HG02840 (cell line): ENCODE measurements at regions not wholly inside any gene's neighbourhood (a gene's known extent, or its start where the extent isn't known, plus 50 kb on each side); places are given as distances from the start of the nearest gene placed in this dataset.

Experiments used
- ATAC-seq: cut with Tn5 transposase; IDR thresholded peaks from one replicate; pipeline ENCODE4 v1.9.1; 2021; ENCODE audit warnings: mild to moderate bottlenecking, moderate library complexity, moderate number of reproducible peaks; ENCODE audit not compliant: unreplicated experiment, low FRiP score

DNA sequence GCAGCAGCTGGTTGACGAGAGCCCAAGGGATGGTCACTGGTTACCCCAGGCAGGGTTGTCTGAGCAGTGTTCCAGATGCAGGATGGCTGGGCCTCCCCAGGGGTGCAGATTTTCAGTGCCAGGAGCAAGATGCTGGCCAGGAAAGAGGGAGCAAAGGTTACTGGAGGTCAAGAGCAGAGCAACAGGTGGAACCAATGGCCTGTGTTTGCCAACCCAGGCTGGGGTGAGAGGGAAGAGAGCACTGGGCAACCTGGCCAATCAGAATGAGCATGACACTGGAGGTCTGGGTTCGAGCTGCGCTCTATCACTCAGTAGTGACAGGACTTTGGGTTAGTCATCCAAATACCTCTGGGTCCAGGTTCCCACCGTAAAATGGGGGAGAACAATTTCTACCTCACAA lies 90.6 kb upstream of the TLE3 start:
- ATAC-seq, result no peak

DNA sequence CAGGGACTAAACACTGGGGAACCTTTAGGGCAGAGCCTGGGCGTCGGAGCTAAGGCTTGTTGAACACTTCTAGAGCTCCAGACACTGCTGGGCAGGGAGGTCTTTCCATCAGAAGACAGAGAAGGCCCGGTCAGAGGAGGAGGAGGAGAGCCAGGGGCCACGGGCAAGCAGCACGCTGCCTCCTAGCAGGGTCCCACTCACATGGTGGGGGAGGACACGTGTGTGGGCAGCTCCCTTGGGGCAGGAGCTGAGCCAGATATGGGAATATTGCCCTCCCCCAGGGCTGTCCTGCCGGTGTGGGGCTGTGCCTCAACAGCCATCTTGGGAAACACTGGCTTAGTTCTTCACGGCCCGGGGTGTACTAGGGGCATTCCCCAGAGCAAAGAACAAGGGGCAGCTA lies 89.6 kb upstream of the TLE3 start:
- no peak for ATAC-seq

DNA sequence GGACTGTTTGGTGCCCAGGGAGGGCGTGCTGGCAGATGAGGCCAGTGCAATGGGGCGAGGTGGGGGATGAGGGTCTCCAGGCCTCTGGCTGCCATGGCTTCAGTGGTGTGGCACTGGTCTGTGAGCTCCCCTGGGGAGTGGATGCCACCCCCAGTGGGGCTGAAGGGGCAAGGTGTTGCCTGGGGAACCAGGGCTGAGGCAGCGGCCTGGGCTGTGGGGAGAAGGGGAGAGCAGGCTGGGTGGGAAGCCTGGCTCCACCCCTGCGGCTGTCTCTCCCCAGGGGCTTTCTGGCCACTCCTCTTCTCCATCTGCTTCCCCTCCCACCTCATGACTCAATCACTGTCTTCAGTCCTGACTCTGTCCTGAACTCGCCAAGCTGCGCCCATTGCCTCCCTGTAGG lies 88.4 kb upstream of the TLE3 start:
- no peak for ATAC-seq

DNA sequence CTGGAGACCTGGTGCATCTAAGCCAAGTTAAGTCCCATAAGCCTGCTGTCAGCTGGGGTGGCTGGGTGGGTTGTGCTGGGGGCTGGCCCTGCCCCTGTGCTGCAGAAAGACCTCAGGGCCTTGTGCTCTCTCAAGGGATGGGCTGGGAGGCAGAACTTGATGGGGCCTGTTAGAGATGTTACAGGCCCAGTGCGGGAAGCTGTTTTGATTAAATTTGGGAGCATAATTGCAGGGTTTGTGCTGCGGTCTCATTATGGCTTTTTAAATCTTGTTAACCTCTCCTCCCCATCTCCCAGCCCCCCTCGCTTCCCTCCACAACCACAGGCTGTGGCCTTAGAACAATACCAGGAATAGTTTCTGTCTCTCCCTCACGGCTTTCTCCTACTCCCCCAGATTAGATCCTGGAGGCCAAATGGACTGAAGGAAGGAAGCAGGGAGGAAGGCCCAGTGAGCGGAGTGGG lies 87.6 kb upstream of the TLE3 start:
- no peak for ATAC-seq

DNA sequence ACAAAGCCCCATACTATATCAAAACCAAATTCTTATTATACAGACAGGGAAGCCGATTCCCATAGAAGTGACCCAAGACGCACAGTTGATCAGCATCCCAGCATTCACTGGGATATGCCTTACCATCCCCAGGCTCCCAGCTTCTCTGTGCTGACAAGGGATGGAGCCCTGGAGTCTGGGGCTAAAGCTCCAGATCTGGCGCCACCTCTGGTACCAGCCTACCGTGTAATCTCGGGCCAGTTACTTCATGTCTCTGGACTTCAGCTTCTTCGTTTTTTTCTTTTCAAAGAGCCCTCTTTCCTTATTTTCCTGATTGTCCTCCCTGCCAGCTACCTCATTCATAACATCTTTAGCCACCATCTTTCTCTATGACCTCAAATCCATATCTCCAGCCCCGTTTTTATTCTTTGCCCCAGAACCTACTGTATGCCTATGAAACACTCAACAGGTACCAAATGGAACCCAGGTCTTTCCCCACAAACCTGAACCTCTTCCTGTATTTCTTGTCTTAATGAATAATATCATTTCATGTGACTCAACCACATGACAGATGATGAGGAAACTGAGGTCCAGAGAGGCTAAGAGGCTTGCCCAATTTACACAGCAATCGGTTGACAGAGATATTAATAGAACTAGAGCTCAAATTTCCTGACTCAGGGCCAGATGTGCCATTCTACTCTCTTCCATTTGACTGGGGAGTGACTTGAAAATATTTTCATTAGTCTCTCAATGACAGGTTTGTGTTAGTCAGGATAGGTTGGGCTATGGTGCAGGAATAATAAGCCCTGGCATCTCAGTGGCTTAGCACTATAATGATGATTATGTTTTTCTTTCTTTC lies 85.4 kb upstream of the TLE3 start:
- ATAC-seq, result no peak

- no peak for ATAC-seq
These were observed 84.0 kb upstream of the TLE3 start for GRCh38 chr15:70181626-70182255.

- no peak for ATAC-seq
These were observed 82.6 kb upstream of the TLE3 start for GRCh38 chr15:70180186-70180875.

DNA sequence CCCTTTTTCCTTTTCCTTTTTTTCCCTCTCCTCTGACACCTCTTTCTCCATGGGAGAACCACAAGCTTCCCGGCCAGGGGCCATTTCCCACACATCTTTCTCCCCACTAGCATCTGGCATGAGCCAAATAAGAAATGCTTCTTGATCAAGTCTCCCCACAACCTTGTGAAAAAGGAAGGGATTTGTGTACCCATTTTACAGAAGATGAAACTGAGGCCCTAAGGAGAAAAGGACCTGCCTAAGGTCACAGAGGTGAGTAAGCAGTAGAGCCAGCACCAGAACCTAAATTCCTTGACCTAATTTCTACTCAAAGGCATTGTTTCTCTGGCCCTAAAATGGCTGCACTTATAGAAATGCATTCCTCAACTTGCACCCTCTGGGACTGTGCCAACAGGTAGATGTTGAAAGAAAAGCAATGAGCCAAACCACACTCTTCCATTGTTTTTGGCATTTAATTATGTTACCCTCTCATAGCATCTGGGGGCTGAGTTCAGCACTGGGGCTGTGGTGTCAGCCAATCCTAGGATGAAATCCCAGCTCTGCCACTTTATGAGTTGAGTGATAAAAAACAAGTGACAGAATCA lies 81.7 kb upstream of the TLE3 start:
- ATAC-seq, result no peak

GRCh38 chr15:70178335-70179084 lies 80.8 kb upstream of the TLE3 start:
- no peak for ATAC-seq

DNA sequence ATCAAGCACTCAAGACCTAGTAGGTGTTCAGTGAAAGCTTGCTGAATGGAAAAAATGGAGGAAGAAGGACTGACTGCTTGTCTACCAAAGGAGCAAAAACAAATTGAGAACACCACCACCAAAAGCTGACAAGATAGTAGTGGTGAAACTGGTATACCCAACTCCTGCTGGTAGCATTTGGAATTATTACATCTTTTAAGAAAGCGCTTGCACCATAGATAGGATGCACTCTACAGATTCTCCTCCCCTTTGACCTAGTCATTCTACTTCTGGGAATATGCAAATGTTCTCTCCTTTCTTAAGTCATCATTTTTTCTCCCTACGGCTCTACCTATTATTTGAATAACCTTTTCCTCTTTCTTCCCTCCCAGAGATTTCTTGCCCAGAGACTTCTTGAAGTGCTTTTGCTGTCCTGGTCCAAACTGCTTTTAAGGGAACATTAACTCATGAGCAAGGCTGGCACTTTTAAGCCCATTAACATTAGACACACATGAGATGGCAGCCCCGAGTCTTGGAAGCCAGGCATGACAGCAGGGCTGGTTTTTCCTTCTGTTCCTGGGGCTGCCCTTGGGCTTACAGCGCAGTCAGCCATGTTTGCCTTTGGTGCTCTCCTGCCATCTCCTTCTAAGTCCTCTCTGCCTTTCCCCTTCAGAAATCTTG lies 75.0 kb upstream of the TLE3 start:
- no peak for ATAC-seq

DNA sequence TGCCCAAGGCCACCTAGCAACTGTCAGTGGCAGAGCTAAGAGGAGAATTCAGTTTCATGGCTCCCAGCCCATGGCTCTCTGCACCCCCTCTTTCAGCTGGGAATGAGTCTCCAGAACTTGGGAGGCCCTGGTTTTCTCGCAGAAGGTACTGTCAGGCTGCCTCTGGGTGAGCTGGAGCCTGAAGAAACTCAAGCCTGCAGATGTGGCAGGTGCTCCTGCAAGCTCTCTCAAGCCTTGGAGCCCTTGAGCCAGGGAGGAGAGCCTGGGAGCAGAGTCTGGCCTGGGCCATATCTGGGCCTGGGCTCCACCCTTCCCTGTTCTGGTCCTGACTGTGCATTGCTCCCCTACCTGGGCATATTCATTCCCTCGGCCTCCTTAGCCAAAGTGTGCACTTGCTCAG lies 74.4 kb upstream of the TLE3 start:
- ATAC-seq, result no peak

- no peak for ATAC-seq
These were observed 73.7 kb upstream of the TLE3 start for GRCh38 chr15:70171256-70171886.

DNA sequence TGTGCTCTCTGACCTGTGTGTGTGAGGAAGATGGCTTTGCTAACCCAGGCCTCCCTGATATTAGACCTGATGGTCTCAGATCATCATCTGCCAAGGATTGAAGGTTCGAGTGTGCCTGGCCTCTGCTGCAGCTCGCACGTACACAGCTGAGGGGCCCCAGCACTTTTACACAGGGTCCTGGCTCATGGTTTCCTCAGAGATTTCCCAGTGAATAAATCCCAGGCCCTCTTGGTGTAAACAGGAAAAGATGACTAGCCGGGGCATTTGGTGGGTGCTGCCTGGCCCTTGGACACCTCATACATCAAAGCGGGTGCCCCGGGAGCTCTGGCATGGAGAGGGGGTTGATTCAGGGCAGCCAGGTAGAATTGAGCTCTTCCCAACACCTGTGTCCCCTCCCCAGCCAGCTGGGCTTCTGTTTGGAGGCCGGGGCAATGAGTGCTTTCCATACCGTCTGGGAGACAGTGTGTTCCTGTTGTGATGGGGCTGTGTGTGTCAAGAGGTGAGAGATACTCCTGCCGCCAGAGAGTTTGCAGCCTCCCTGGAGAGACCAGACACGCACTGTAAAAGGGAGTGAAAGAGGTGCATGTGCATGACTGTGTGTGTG lies 72.5 kb upstream of the TLE3 start:
- no peak for ATAC-seq

GRCh38 chr15:70169147-70169546 lies 71.4 kb upstream of the TLE3 start:
- ATAC-seq, result no peak

DNA sequence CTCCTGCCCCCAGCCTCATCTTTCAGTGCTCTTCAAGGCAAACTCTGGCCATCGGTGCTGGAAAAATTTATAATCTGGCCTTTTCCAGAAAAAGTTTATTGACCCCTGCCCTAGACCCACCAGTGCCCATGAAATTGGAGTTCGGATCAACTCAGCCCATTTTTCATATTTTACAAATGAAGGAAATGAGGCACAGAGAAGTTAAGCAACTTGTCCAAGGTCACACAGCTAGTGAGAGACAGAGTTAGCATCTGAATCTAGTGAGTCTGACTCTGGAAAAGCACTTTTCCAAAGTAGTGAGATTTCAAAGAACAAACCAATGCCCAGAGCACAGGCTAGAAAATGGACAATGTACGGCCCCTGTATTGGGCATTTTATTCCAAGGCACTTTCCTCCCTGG lies 69.4 kb upstream of the TLE3 start:
- no peak for ATAC-seq

- no peak for ATAC-seq
These were observed 68.9 kb upstream of the TLE3 start for GRCh38 chr15:70166506-70167087.

GRCh38 chr15:70165716-70166284 lies 68.1 kb upstream of the TLE3 start:
- ATAC-seq, result no peak
